ENCODE measurements at regions not wholly inside any gene's neighbourhood (a gene's known extent, or its start where the extent isn't known, plus 50 kb on each side); places are given as distances from the start of the nearest gene placed in this dataset.

- H3K4me1 ChIP-seq (ENCODE audit: insufficient read depth), result no peaks in the 10 kb centered on the region
- H3K4me3 Mint-ChIP-seq, result no peak overlapping the region
- no peaks in the 10 kb centered on the region for H3F3A ChIP-seq (replicated peaks; ENCODE audit: low read depth)
- H2AFZ ChIP-seq, result no peak overlapping the region
- H3K27me3 ChIP-seq (ENCODE audit: insufficient read depth), result no peaks in the 10 kb centered on the region
- H3K36me3 ChIP-seq (ENCODE audit: insufficient read depth), result no peaks in the 10 kb centered on the region
- H3K79me2 ChIP-seq (replicated peaks; ENCODE audit: insufficient read depth), result no peaks in the 10 kb centered on the region
- TF ChIP-seq CREB1 (CRISPR knock-in tag; IDR thresholded peaks at IDR 0.05; ENCODE audit: low read depth), result no peak
- no peak for TF ChIP-seq EZH2 (IDR thresholded peaks at IDR 0.05; ENCODE audit: low read depth, unreplicated experiment)
- TF ChIP-seq EZH2phosphoT487 (IDR thresholded peaks at IDR 0.05; ENCODE audit: unreplicated experiment), result no peak
- TF ChIP-seq, protein P1, sequence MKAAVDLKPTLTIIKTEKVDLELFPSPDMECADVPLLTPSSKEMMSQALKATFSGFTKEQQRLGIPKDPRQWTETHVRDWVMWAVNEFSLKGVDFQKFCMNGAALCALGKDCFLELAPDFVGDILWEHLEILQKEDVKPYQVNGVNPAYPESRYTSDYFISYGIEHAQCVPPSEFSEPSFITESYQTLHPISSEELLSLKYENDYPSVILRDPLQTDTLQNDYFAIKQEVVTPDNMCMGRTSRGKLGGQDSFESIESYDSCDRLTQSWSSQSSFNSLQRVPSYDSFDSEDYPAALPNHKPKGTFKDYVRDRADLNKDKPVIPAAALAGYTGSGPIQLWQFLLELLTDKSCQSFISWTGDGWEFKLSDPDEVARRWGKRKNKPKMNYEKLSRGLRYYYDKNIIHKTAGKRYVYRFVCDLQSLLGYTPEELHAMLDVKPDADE (IDR thresholded peaks at IDR 0.05), result no peak
- no peak for TF ChIP-seq REST (IDR thresholded peaks at IDR 0.05; ENCODE audit: unreplicated experiment)
- no peak for TF ChIP-seq ZNF462 (CRISPR knock-in tag; IDR thresholded peaks at IDR 0.05)
- no peak for TF ChIP-seq ZNF331 (CRISPR knock-in tag; IDR thresholded peaks at IDR 0.05; ENCODE audit: low read depth)
- no peak for TF ChIP-seq CTCF (conservative IDR thresholded peaks at IDR 0.05; ENCODE audit: low read depth in 2 of 2)
- no peak for TF ChIP-seq POLR2AphosphoS5 (IDR thresholded peaks at IDR 0.05; ENCODE audit: low read depth)
- peaks cover 3% of the 10 kb centered on the region for H3K27me3 Mint-ChIP-seq (ENCODE audit: insufficient read depth, low read depth, poor library complexity)
- H3K36me3 Mint-ChIP-seq (ENCODE audit: low read depth), result no peaks in the 10 kb centered on the region
- no peak for ATAC-seq
- peaks cover 5% of the 10 kb centered on the region; the same call in 1 of the 3 replicates for H3K4me1 Mint-ChIP-seq
- H3K9me3 Mint-ChIP-seq, result no peaks in the 10 kb centered on the region; the same call in 2 of the 3 replicates
- H3K27ac Mint-ChIP-seq, result no peak overlapping the region
- no peaks in the 10 kb centered on the region for H4K20me1 ChIP-seq (replicated peaks; ENCODE audit: insufficient read depth)
- H3K4me2 ChIP-seq, result no peak overlapping the region
- H3K4me3 ChIP-seq, result no peak overlapping the region
- no peak for DNase-seq (ENCODE audit: low spot score)
- H3K27ac ChIP-seq (ENCODE audit: low read depth), result no peak overlapping the region
- H3K9me2 ChIP-seq (ENCODE audit: insufficient read depth), result no peaks in the 10 kb centered on the region
Measured at GRCh38 chr1:47616906-47617305, 179.1 kb downstream of the FOXD2 start.
